A549 (cell line): ENCODE measurements at regions not wholly inside any gene's neighbourhood (a gene's known extent, or its start where the extent isn't known, plus 50 kb on each side); places are given as distances from the start of the nearest gene placed in this dataset.
"Not testable (repeated sequence)": the region's sequence is repeated elsewhere in the genome, so short reads cannot be mapped to it uniquely, and the experiment has no call there.

ENCODE experiments used
- ATAC-seq, 2 experiments: fragments of 200-7000 bp in 1 of 2; fragments of >200 bp in 1 of 2; cut with Nextera tagmentation in 1 of 2; cut with Tn5 transposase in 1 of 2; 3 replicates each; pipeline versions ENCODE4 v1.8.0 to v1.9.1; 2018 to 2020; ENCODE audit warnings: mild to moderate bottlenecking in 1 of 2, moderate library complexity in 1 of 2
- CTCF ChIA-PET: fragments of 300-600 bp; sonication (Branson Sonifier 250); formaldehyde crosslinking; extraction: SDS; loops from one replicate; lab custom pipeline; 2021; ENCODE audit warnings: antibody characterized with exemption, inconsistent platforms; lab: Yijun Ruan, JAX
- POLR2A ChIA-PET: fragments of 350-600 bp; formaldehyde crosslinking; extraction: SDS; loops from one replicate; lab custom pipeline; 2021; ENCODE audit warnings: antibody characterized with exemption, inconsistent platforms; lab: Yijun Ruan, JAX
- DNase-seq, 2 experiments: peaks; one replicate each; pipeline versions ENCODE4 v3.0.0 to v3.0.0-alpha.2; 2011 to 2016; ENCODE audit warnings: low read depth in 1 of 2, low spot score in 1 of 2
- FAIRE-seq: peaks from 2 replicates; lab custom pipeline; 2011; peaks lifted over from hg19 to GRCh38; lab: Jason Lieb, UNC
- H3K27ac ChIP-seq, 2 experiments: fragments of >200 bp; sonication (Bioruptor Twin); formaldehyde crosslinking; 3 replicates each; pipeline ENCODE4 v1.5.1; 2016 to 2017
- H3K4me1 ChIP-seq: fragments of >200 bp; sonication (Bioruptor Twin); formaldehyde crosslinking; 3 replicates; pipeline ENCODE4 v1.6.1; 2016
- H3K4me2 ChIP-seq: fragments of >200 bp; sonication (Bioruptor Twin); formaldehyde crosslinking; 3 replicates; pipeline ENCODE4 v1.6.1; 2016
- H3K4me3 ChIP-seq: fragments of >200 bp; sonication (Bioruptor Twin); formaldehyde crosslinking; 3 replicates; pipeline ENCODE4 v1.5.1; 2016
- H3K9me3 ChIP-seq: fragments of >200 bp; sonication (Bioruptor Twin); formaldehyde crosslinking; 3 replicates; pipeline ENCODE4 v1.6.1; 2016
- BHLHE40 ChIP-seq: IDR thresholded peaks from 2 replicates; pipeline ENCODE4 v1.6.1; 2012; ENCODE audit warnings: low read depth, low read length, inconsistent platforms
- CBX2 ChIP-seq: fragments of 200-600 bp; sonication (generic); IDR thresholded peaks from 2 replicates; pipeline ENCODE4 v1.6.1; 2016; ENCODE audit warnings: low read depth, mild to moderate bottlenecking, borderline replicate concordance
- CHD2 ChIP-seq: fragments of 150-350 bp; IDR thresholded peaks from 2 replicates; pipeline ENCODE4 v1.6.1; 2014; ENCODE audit warnings: low read length; ENCODE audit not compliant: partially characterized antibody
- CHD4 ChIP-seq: fragments of 200-600 bp; sonication (generic); IDR thresholded peaks from 2 replicates; pipeline ENCODE4 v1.6.1; 2016; ENCODE audit warnings: antibody characterized with exemption, mild to moderate bottlenecking, borderline replicate concordance
- EHF ChIP-seq: fragments of 250-450 bp; sonication (Bioruptor Pico); IDR thresholded peaks from 2 replicates; pipeline ENCODE4 v1.5.0; 2020; ENCODE audit warnings: mild to moderate bottlenecking
- EP300 ChIP-seq, 2 experiments: fragments of >200 bp; sonication (Bioruptor Twin); formaldehyde crosslinking; IDR thresholded peaks; 2 replicates in 1 of 2; 3 replicates in 1 of 2; pipeline ENCODE4 v1.6.1; 2016 to 2017
- GATA3 ChIP-seq: IDR thresholded peaks from 2 replicates; pipeline ENCODE4 v1.6.1; 2012; ENCODE audit warnings: borderline replicate concordance
- HES2 ChIP-seq: fragments of >200 bp; sonication (Bioruptor Twin); formaldehyde crosslinking; IDR thresholded peaks from 2 replicates; pipeline ENCODE4 v1.6.1; 2016
- HOXB13 ChIP-seq: fragments of 250-450 bp; sonication (Bioruptor Pico); IDR thresholded peaks from 2 replicates; pipeline ENCODE4 v1.5.0; 2020; ENCODE audit warnings: low read depth, mild to moderate bottlenecking, moderate library complexity
- MAZ ChIP-seq: fragments of 150-350 bp; IDR thresholded peaks from 2 replicates; pipeline ENCODE4 v1.6.1; 2014; ENCODE audit warnings: antibody characterized with exemption, low read depth, low read length, borderline replicate concordance
- NFE2L2 ChIP-seq: fragments of 150-350 bp; conservative IDR thresholded peaks from 2 replicates; pipeline ENCODE4 v1.6.1; 2014; ENCODE audit warnings: low read length
- NR3C1 ChIP-seq: fragments of >200 bp; sonication (Bioruptor Twin); formaldehyde crosslinking; IDR thresholded peaks from 3 replicates; pipeline ENCODE4 v1.6.1; 2017
- PBX3 ChIP-seq: IDR thresholded peaks from 2 replicates; pipeline ENCODE4 v1.6.1; 2012
- PHF8 ChIP-seq: fragments of 200-600 bp; sonication (generic); IDR thresholded peaks from 2 replicates; pipeline ENCODE4 v1.6.1; 2016; ENCODE audit warnings: low read depth, mild to moderate bottlenecking, antibody characterized with exemption, moderate library complexity, borderline replicate concordance
- RCOR1 ChIP-seq: fragments of 150-350 bp; IDR thresholded peaks from 2 replicates; pipeline ENCODE4 v1.6.1; 2014; ENCODE audit warnings: antibody characterized with exemption, low read length, low read depth
- REST ChIP-seq: fragments of 200-600 bp; sonication (generic); IDR thresholded peaks from 2 replicates; pipeline ENCODE4 v1.6.1; 2016; ENCODE audit warnings: antibody characterized with exemption, mild to moderate bottlenecking, moderate library complexity
- RNF2 ChIP-seq: fragments of 200-600 bp; sonication (generic); IDR thresholded peaks from 2 replicates; pipeline ENCODE4 v1.6.1; 2016; ENCODE audit warnings: low read depth, mild to moderate bottlenecking, antibody characterized with exemption, moderate library complexity, borderline replicate concordance
- SMC3 ChIP-seq: fragments of >200 bp; sonication (Bioruptor Twin); formaldehyde crosslinking; IDR thresholded peaks from 3 replicates; pipeline ENCODE4 v1.6.1; 2018; ENCODE audit warnings: inconsistent platforms
- TP53 ChIP-seq: fragments of 250-450 bp; sonication (Bioruptor Pico); IDR thresholded peaks from 2 replicates; pipeline ENCODE4 v1.5.0; 2021; ENCODE audit warnings: mild to moderate bottlenecking, moderate library complexity
- WGBS: methylation state at CpG from one replicate; pipeline ENCODE4 v1.1.6; 2017; ENCODE audit errors: missing lambda C conversion rate; 5-methylcytosine and 5-hydroxymethylcytosine counted together
- TF ChIP-seq, protein P1 (sequence below): IDR thresholded peaks from 2 replicates; pipeline ENCODE4 v1.6.1; 2012
- TF ChIP-seq, protein P2 (sequence below): fragments of 250-450 bp; sonication (Bioruptor Pico); IDR thresholded peaks from 2 replicates; pipeline ENCODE4 v1.5.0; 2021; ENCODE audit warnings: mild to moderate bottlenecking, moderate library complexity, borderline replicate concordance

DNA sequence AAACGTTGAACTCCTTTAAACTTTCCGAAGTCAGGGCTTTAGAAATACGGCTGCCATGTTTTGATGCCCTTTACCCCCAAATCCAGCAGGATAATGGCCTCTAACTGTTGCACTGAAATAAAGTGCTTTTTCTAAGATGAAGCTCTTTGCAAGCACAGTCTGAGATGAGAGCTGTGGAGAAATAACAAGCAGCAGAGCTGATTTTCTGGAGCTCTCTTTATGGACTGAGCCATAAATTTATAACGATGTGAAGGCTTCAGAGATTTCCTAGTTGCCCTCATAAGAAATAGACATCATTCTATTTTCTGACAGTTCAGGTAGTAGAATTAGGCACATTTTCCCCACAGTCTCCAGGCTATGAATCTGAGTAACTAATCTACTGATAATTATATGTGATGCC, 567.3 kb downstream of the PDHA2 start:
- H3K4me1 ChIP-seq = no peaks in the 10 kb centered on the region
- no peak for ATAC-seq
- TF ChIP-seq MAZ (no peak), PHF8 (no peak), TP53 (no peak), PBX3 (no peak), CHD4 (no peak), HOXB13 (CRISPR knock-in tag) (no peak), BHLHE40 (no peak), CBX2 (no peak), RNF2 (no peak), EP300 (IDR thresholded peaks at IDR 0.05) (no peak), NFE2L2 (no peak), REST (no peak)
- TF ChIP-seq, protein P1, sequence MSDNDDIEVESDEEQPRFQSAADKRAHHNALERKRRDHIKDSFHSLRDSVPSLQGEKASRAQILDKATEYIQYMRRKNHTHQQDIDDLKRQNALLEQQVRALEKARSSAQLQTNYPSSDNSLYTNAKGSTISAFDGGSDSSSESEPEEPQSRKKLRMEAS = no peak
- CTCF ChIA-PET = no interaction called here
- DNase-seq = no peak
- POLR2A ChIA-PET = no interaction called here
- 15% methylated on average over 4 of the region's 4 CpGs for WGBS
- no peak overlapping the region for H3K4me3 ChIP-seq
- no peak overlapping the region for H3K4me2 ChIP-seq
- no peaks in the 10 kb centered on the region for H3K9me3 ChIP-seq
- H3K27ac ChIP-seq = no peak overlapping the region
- no peak for FAIRE-seq

GRCh38 chr4:96407738-96408463, 568.0 kb downstream of the PDHA2 start:
- Histone ChIP-seq H3K4me2 (no peak overlapping the region), H3K9me3 (no peaks in the 10 kb centered on the region), H3K4me3 (no peak overlapping the region), H3K27ac (no peak overlapping the region), H3K4me1 (no peaks in the 10 kb centered on the region)
- WGBS = 36% methylated on average over 5 of the region's 5 CpGs
- no peak for FAIRE-seq
- ChIA-PET POLR2A (no interaction called here), CTCF (no interaction called here)
- ATAC-seq = no peak
- TF ChIP-seq EHF (CRISPR knock-in tag) (no peak), NR3C1 (no peak), RCOR1 (no peak), CHD4 (no peak), PHF8 (no peak), SMC3 (no peak), CHD2 (no peak), HES2 (no peak), GATA3 (no peak)
- TF ChIP-seq, protein P2, sequence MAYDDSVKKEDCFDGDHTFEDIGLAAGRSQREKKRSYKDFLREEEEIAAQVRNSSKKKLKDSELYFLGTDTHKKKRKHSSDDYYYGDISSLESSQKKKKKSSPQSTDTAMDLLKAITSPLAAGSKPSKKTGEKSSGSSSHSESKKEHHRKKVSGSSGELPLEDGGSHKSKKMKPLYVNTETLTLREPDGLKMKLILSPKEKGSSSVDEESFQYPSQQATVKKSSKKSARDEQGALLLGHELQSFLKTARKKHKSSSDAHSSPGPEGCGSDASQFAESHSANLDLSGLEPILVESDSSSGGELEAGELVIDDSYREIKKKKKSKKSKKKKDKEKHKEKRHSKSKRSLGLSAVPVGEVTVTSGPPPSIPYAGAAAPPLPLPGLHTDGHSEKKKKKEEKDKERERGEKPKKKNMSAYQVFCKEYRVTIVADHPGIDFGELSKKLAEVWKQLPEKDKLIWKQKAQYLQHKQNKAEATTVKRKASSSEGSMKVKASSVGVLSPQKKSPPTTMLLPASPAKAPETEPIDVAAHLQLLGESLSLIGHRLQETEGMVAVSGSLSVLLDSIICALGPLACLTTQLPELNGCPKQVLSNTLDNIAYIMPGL = no peak
- DNase-seq = no peak

- H3K4me1 ChIP-seq, DNase-seq, ATAC-seq, POLR2A ChIA-PET, H3K4me3 ChIP-seq, H3K9me3 ChIP-seq, FAIRE-seq, H3K4me2 ChIP-seq, CTCF ChIA-PET, H3K27ac ChIP-seq: not testable (repeated sequence)
- 71% methylated on average over 13 of the region's 21 CpGs for WGBS
Measured at GRCh38 chr4:96414853-96415252, 575.0 kb downstream of the PDHA2 start.
